GM18951 (cell line): ENCODE measurements at regions not wholly inside any gene's neighbourhood (a gene's known extent, or its start where the extent isn't known, plus 50 kb on each side); places are given as distances from the start of the nearest gene placed in this dataset.

ENCODE experiments used
- POLR2A ChIP-seq: IDR thresholded peaks from 4 replicates; pipeline ENCODE4 v1.6.1; 2011; ENCODE audit warnings: mild to moderate bottlenecking; ENCODE audit not compliant: insufficient read length, insufficient read depth; ENCODE audit errors: extremely low read depth
- in situ Hi-C: fragments of 300-500 bp; cut with MboI; formaldehyde crosslinking; loops from one replicate; pipeline ENCODE4 v1.12.0; 2022; ENCODE audit warnings: low sequenced_read_pairs, mixed read lengths, inconsistent platforms; ENCODE audit not compliant: unreplicated experiment

DNA sequence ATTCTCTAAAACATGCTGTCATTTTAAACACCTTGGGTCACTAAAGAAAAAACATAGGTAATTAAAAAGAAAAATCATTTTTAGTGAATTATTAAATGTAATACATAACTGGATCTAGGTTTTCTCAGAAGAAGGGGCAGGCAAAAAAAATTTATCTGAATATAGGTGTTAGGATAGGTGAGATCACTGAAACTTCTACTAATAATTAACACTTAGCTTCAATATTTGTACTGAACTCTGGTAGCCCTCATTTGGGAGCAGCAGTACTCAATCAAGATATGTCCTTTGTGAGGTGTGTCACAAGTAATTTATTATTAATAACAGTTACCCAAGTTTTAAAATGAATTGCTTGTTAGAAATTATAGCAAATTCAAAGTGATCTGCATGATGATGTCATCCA is 103.6 kb downstream of the ATP23 start:
- in situ Hi-C loops = no loop called here
- no peak for TF ChIP-seq POLR2A

- in situ Hi-C loops = no loop called here
- TF ChIP-seq POLR2A = no peak
Measured at GRCh38 chr12:58046271-58046670, 104.9 kb downstream of the ATP23 start.

DNA sequence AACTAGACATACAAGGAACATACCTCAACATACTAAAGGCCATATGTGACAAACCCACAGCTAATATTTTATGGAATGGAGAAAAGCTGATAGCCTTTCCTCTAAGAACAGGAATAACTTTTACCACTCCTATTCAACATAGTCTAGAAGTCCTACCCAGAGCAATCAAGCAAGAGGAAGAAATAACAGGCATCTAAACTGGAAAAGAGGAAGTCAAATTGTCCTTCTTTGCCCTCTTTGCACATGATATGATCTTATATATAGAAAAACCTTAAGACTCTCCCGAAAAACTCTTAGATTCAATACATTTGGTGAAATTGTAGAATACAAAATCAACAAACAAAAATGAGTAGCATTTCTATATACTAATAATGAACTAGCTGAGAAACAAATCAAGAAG is 110.0 kb downstream of the ATP23 start:
- in situ Hi-C loops = no loop called here
- TF ChIP-seq POLR2A = no peak

- in situ Hi-C loops = no loop called here
- TF ChIP-seq POLR2A = no peak
Measured at GRCh38 chr12:58064666-58065065, 123.3 kb downstream of the ATP23 start.

GRCh38 chr12:58066296-58066695 is 124.9 kb downstream of the ATP23 start:
- in situ Hi-C loops = no loop called here
- no peak for TF ChIP-seq POLR2A

DNA sequence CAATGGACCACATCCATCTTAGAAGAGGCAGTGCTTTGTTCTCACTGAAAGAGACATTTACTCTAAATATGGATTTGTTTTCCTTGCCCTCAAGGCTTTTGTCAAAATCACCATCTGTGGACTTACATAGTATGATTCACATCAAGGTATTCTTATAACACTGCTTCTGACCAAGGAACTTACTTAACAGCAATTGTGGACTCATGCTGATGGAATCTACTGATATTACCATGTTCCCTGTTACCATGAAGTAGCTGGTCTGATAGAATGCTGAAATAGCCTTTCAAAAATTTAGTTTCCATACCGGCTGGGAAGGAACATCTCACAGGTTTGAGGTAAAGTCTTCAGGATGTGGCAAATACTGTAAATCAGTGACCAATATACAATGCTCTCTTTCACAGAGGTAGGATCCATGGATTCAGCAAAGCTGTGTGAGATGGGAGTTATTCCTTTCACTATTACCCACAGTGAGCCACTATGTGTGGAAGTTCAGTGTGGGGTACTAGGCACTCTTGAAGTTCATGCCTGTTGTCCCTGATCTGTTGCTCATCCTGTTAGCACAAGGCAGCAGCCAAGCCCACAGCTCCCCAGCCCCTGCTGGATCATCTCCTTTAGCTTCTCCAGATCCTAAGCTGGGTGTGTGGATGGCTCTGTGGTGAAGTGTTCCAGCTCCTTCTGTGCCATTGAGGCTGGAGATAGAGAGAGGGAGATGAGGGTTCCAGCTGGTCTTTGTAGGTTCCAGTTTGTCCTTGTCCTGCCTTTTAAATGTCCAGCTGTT is 126.4 kb downstream of the ATP23 start:
- no peak for TF ChIP-seq POLR2A
- in situ Hi-C loops = no loop called here

- TF ChIP-seq POLR2A = no peak
- in situ Hi-C loops = no loop called here
Measured at GRCh38 chr12:58068706-58069105, 127.3 kb downstream of the ATP23 start.

- no peak for TF ChIP-seq POLR2A
- in situ Hi-C loops = no loop called here
Measured at GRCh38 chr12:58069268-58069963, 128.0 kb downstream of the ATP23 start.

DNA sequence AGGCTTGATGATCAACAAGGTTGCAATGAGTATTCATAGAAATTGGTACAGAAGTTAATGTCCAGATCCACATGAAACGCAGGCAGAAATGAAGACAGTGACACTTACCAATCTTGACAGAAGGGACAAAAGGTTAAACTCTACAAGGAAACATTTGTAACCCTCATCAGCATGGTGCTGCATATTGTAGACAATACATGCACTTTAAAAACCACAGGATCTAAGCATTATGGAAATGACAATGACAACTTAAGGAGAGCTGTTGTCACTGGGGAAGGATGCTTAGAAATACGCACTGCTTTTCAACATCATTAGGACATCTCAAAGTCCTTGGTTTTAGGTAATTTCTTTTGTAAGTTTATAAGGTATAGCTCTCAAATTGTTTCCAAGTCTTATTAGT is 130.6 kb downstream of the ATP23 start:
- in situ Hi-C loops = no loop called here
- no peak for TF ChIP-seq POLR2A

GRCh38 chr12:58074259-58074658 is 132.9 kb downstream of the ATP23 start:
- in situ Hi-C loops = no loop called here
- TF ChIP-seq POLR2A = no peak

GRCh38 chr12:58079806-58080205 is 138.4 kb downstream of the ATP23 start:
- TF ChIP-seq POLR2A = no peak
- in situ Hi-C loops = no loop called here

DNA sequence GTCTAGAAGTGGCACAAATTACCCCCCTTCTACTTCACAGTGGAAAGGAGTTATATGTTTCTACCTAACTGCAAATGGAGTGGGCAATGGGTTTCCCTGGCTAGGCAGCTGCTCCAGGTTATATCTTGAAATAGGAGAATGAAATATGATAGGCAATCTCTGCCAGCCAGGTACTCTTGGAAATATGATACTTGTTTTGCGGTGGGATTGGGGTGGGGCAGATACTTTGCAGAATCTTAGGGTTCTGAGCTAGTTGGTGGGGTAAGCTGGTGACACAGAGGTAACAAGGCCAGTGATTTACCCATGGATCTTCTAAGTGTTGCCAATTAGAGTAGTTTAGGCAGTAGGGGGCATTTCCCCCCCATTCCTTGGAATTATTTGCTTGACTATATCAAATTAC is 140.1 kb downstream of the ATP23 start:
- TF ChIP-seq POLR2A = no peak
- in situ Hi-C loops = no loop called here

GRCh38 chr12:58082996-58083395 is 141.6 kb downstream of the ATP23 start:
- TF ChIP-seq POLR2A = no peak
- in situ Hi-C loops = no loop called here

- in situ Hi-C loops = no loop called here
- no peak for TF ChIP-seq POLR2A
Measured at GRCh38 chr12:58086006-58086405, 144.6 kb downstream of the ATP23 start.
